Neuronal stem cell (in vitro differentiated cells): ENCODE measurements at regions not wholly inside any gene's neighbourhood (a gene's known extent, or its start where the extent isn't known, plus 50 kb on each side); places are given as distances from the start of the nearest gene placed in this dataset.

Experiments used
- DNase-seq: peaks from one replicate; pipeline ENCODE4 v3.0.0-alpha.2; 2013; ENCODE audit warnings: low spot score
- H2AFZ ChIP-seq: one replicate; pipeline ENCODE4 v1.6.1; 2013; ENCODE audit warnings: mild to moderate bottlenecking, low read length, inconsistent platforms
- H2AK5ac ChIP-seq: 2 replicates; pipeline ENCODE4 v1.6.1; 2013; ENCODE audit warnings: low read depth, mild to moderate bottlenecking, inconsistent platforms, low read length, moderate library complexity, mixed read lengths
- H2BK120ac ChIP-seq: 2 replicates; pipeline ENCODE4 v1.6.1; 2013; ENCODE audit warnings: low read depth, mild to moderate bottlenecking, inconsistent platforms, low read length, moderate library complexity, mixed read lengths
- H2BK12ac ChIP-seq: one replicate; pipeline ENCODE4 v1.6.1; 2013; ENCODE audit warnings: low read length, inconsistent platforms
- H2BK15ac ChIP-seq: 2 replicates; pipeline ENCODE4 v1.6.1; 2013; ENCODE audit warnings: mild to moderate bottlenecking, low read length, inconsistent platforms, mixed read lengths
- H2BK5ac ChIP-seq: one replicate; pipeline ENCODE4 v1.6.1; 2013; ENCODE audit warnings: inconsistent platforms, mild to moderate bottlenecking, low read length, moderate library complexity
- H3K14ac ChIP-seq: one replicate; pipeline ENCODE4 v1.6.1; 2013; ENCODE audit warnings: low read length, inconsistent platforms
- H3K18ac ChIP-seq: 2 replicates; pipeline ENCODE4 v1.6.1; 2013; ENCODE audit warnings: low read length, inconsistent platforms
- H3K23ac ChIP-seq: 2 replicates; pipeline ENCODE4 v1.6.1; 2013; ENCODE audit warnings: low read depth, mild to moderate bottlenecking, mixed read lengths, low read length, inconsistent platforms; ENCODE audit not compliant: poor library complexity
- H3K27ac ChIP-seq: replicated peaks from 3 replicates; pipeline ENCODE4 v1.5.1; 2013; ENCODE audit warnings: low read length, inconsistent platforms
- H3K27me3 ChIP-seq, 3 experiments: 2 replicates each; pipeline ENCODE4 v1.6.1; 2013; ENCODE audit warnings: low read length in 3 of 3, mild to moderate bottlenecking in 2 of 3, inconsistent platforms in 1 of 3, low read depth in 1 of 3, mixed read lengths in 1 of 3, moderate library complexity in 1 of 3; ENCODE audit not compliant: control insufficient read depth in 3 of 3, insufficient read depth in 3 of 3
- H3K36me3 ChIP-seq, 2 donors: replicated peaks in 1 of 2; 2 replicates each; pipeline ENCODE4 v1.6.1; 2013; ENCODE audit warnings: low read length in 2 of 2; ENCODE audit not compliant: control insufficient read depth in 2 of 2, insufficient read depth in 2 of 2
- H3K4ac ChIP-seq: 2 replicates; pipeline ENCODE4 v1.6.1; 2013; ENCODE audit warnings: inconsistent platforms, mild to moderate bottlenecking, low read length, moderate library complexity
- H3K4me1 ChIP-seq, 2 donors: 1 replicate in 1 of 2; 2 replicates in 1 of 2; pipeline ENCODE4 v1.6.1; 2013; ENCODE audit warnings: low read length in 2 of 2, low read depth in 1 of 2; ENCODE audit not compliant: control insufficient read depth in 2 of 2, insufficient read depth in 1 of 2
- H3K4me2 ChIP-seq: one replicate; pipeline ENCODE4 v1.6.1; 2013; ENCODE audit warnings: mild to moderate bottlenecking, low read length, inconsistent platforms; ENCODE audit not compliant: insufficient read depth, poor library complexity, severe bottlenecking
- H3K4me3 ChIP-seq, 2 donors: 2 replicates each; pipeline ENCODE4 v1.5.1; 2013; ENCODE audit warnings: low read length in 2 of 2, mild to moderate bottlenecking in 2 of 2, inconsistent platforms in 1 of 2, moderate library complexity in 1 of 2
- H3K79me1 ChIP-seq: one replicate; pipeline ENCODE4 v1.6.1; 2013; ENCODE audit warnings: low read depth, mild to moderate bottlenecking, inconsistent platforms, low read length, moderate library complexity
- H3K9ac ChIP-seq: one replicate; pipeline ENCODE4 v1.6.1; 2013; ENCODE audit warnings: mild to moderate bottlenecking, low read depth, low read length, inconsistent platforms; ENCODE audit not compliant: poor library complexity
- H3K9me3 ChIP-seq, 2 donors: replicated peaks in 1 of 2; 2 replicates each; pipeline versions ENCODE3 to v1.6.1; 2013; ENCODE audit warnings: low read length in 2 of 2, mild to moderate bottlenecking in 2 of 2, inconsistent platforms in 1 of 2, low read depth in 1 of 2, mixed read lengths in 1 of 2, moderate library complexity in 1 of 2; ENCODE audit not compliant: control insufficient read depth in 2 of 2, insufficient read depth in 1 of 2
- H4K8ac ChIP-seq: one replicate; pipeline ENCODE4 v1.6.1; 2013; ENCODE audit warnings: low read depth, mild to moderate bottlenecking, inconsistent platforms, low read length, moderate library complexity
- H4K91ac ChIP-seq: one replicate; pipeline ENCODE4 v1.6.1; 2013; ENCODE audit warnings: low read length, low read depth, mild to moderate bottlenecking, inconsistent platforms; ENCODE audit not compliant: poor library complexity
- WGBS, 2 donors: extraction: QIAGEN DNeasy Blood & Tissue Kit; methylation state at CpG; one replicate each; pipeline ENCODE4 v1.1.7; 2013; ENCODE audit warnings: missing lambda C conversion rate in 2 of 2, mixed read lengths in 1 of 2; ENCODE audit not compliant: insufficient read length in 2 of 2, insufficient replicate concordance in 1 of 2; ENCODE audit errors: extremely low coverage in 2 of 2; 5-methylcytosine and 5-hydroxymethylcytosine counted together

- no peak overlapping the region for H2BK5ac ChIP-seq
- no peaks in the 10 kb centered on the region for H3K79me1 ChIP-seq
- no peak overlapping the region for H2BK120ac ChIP-seq
- no peak overlapping the region for H3K27ac ChIP-seq
- no peak overlapping the region for H2BK15ac ChIP-seq
- no peak overlapping the region for H2AK5ac ChIP-seq
- H3K4ac ChIP-seq: no peak overlapping the region
- no peak overlapping the region for H2AFZ ChIP-seq
- H4K91ac ChIP-seq: no peak overlapping the region
- no peaks in the 10 kb centered on the region for H3K36me3 ChIP-seq
- H2BK12ac ChIP-seq: no peak overlapping the region
- no peak overlapping the region for H4K8ac ChIP-seq
- H3K14ac ChIP-seq: no peak overlapping the region
- H3K4me3 ChIP-seq: no peak overlapping the region
- no peak overlapping the region for H3K23ac ChIP-seq
- peaks cover 0 to 3% of the 10 kb centered on the region in 2 donors for H3K9me3 ChIP-seq
- WGBS, 2 donors: no CpG with 5 or more reads among the region's 1 CpG
- no peak overlapping the region for H3K18ac ChIP-seq
- no peak overlapping the region for H3K4me2 ChIP-seq
- no peaks in the 10 kb centered on the region for H3K27me3 ChIP-seq
- no peaks in the 10 kb centered on the region for H3K4me1 ChIP-seq
- no peak overlapping the region for H3K9ac ChIP-seq
- no peak for DNase-seq
Observed at GRCh38 chr7:70886547-70886946, 245.4 kb upstream of the GALNT17 start.

- H3K4ac ChIP-seq: no peak overlapping the region
- no peaks in the 10 kb centered on the region for H3K4me1 ChIP-seq
- H3K4me2 ChIP-seq: no peak overlapping the region
- H2BK15ac ChIP-seq: no peak overlapping the region
- no peaks in the 10 kb centered on the region for H3K79me1 ChIP-seq
- H3K23ac ChIP-seq: no peak overlapping the region
- no peak overlapping the region for H3K9ac ChIP-seq
- H3K9me3 ChIP-seq: peaks cover 0 to 3% of the 10 kb centered on the region in 2 donors
- no peak overlapping the region for H4K91ac ChIP-seq
- no CpG with 5 or more reads among the region's 1 CpG for WGBS, 2 donors
- no peak overlapping the region for H4K8ac ChIP-seq
- H2AFZ ChIP-seq: no peak overlapping the region
- no peak overlapping the region for H3K27ac ChIP-seq
- no peak overlapping the region for H2BK12ac ChIP-seq
- H2BK120ac ChIP-seq: no peak overlapping the region
- H3K36me3 ChIP-seq: no peaks in the 10 kb centered on the region
- H3K14ac ChIP-seq: no peak overlapping the region
- no peak overlapping the region for H2BK5ac ChIP-seq
- H2AK5ac ChIP-seq: no peak overlapping the region
- no peak for DNase-seq
- no peak overlapping the region for H3K4me3 ChIP-seq
- no peaks in the 10 kb centered on the region for H3K27me3 ChIP-seq
- no peak overlapping the region for H3K18ac ChIP-seq
Observed at GRCh38 chr7:70887186-70887585, 244.8 kb upstream of the GALNT17 start.

DNA sequence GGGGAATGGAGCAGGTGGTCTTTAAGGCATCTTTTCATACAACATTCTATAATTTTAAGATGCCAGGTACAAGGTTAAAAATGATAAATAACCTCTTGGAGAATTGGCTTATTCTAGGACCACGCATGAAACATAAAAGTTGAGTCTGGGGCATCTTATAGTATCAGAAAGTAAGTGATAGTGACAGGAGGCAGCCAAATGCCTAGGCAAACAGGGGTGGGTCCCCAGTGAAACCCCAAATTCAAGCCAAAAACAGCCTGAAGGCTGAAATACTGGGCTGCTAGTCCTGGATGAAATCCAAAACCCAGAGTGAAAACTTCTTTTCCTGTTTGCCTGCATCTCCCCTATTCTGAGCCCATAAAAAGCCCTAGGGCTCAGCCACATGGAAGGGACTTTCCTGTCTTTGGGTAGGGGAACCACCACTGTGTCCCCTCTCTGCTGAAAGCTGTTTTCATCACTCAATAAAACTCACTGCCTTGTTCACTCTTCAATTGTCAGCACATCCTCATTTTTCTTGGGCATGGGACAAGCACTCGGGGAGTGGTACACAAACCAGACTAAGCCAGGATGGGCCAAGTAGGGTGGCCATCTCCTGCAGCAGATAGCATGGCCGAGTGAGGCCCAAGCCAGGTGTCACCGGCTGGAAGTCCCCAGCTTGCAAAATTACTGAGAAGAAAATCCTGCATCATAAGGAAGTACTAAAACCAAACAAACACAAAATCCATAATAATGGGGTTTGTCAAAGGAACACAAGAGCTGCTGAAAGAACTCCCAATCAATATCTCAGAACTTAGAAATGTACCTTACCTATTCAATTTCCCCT is 241.6 kb upstream of the GALNT17 start:
- H4K91ac ChIP-seq: no peak overlapping the region
- DNase-seq: no peak
- H3K36me3 ChIP-seq: no peaks in the 10 kb centered on the region
- WGBS, 2 donors: no CpG with 5 or more reads among the region's 4 CpGs
- peaks cover 0 to 1% (median 0%) of the 10 kb centered on the region in 3 experiments for H3K27me3 ChIP-seq
- H3K4me3 ChIP-seq: no peak overlapping the region
- H3K9me3 ChIP-seq: peaks cover 0 to 3% of the 10 kb centered on the region in 2 donors
- no peak overlapping the region for H2AK5ac ChIP-seq
- no peak overlapping the region for H2AFZ ChIP-seq
- H3K79me1 ChIP-seq: no peaks in the 10 kb centered on the region
- H3K27ac ChIP-seq: no peak overlapping the region
- no peak overlapping the region for H2BK5ac ChIP-seq
- no peak overlapping the region for H3K4me2 ChIP-seq
- no peak overlapping the region for H3K14ac ChIP-seq
- no peak overlapping the region for H2BK12ac ChIP-seq
- no peak overlapping the region for H3K18ac ChIP-seq
- H3K4me1 ChIP-seq: no peaks in the 10 kb centered on the region
- no peak overlapping the region for H2BK15ac ChIP-seq
- H3K4ac ChIP-seq: no peak overlapping the region
- H4K8ac ChIP-seq: no peak overlapping the region
- no peak overlapping the region for H3K9ac ChIP-seq
- H2BK120ac ChIP-seq: no peak overlapping the region
- no peak overlapping the region for H3K23ac ChIP-seq

GRCh38 chr7:70893422-70893821 is 238.5 kb upstream of the GALNT17 start:
- no peak overlapping the region for H3K18ac ChIP-seq
- H3K4ac ChIP-seq: no peak overlapping the region
- no CpG with 5 or more reads among the region's 10 CpGs for WGBS, 2 donors
- no peak overlapping the region for H3K14ac ChIP-seq
- H3K79me1 ChIP-seq: no peaks in the 10 kb centered on the region
- peaks cover 0 to 3% of the 10 kb centered on the region in 2 donors for H3K9me3 ChIP-seq
- no peak overlapping the region for H3K9ac ChIP-seq
- H2BK12ac ChIP-seq: no peak overlapping the region
- no peak overlapping the region for H3K4me2 ChIP-seq
- H2AK5ac ChIP-seq: no peak overlapping the region
- H2BK120ac ChIP-seq: no peak overlapping the region
- peaks cover 0 to 2% (median 0%) of the 10 kb centered on the region in 3 experiments for H3K27me3 ChIP-seq
- no peak overlapping the region for H4K8ac ChIP-seq
- H2BK5ac ChIP-seq: no peak overlapping the region
- H2AFZ ChIP-seq: no peak overlapping the region
- H3K4me3 ChIP-seq: no peak overlapping the region
- DNase-seq: no peak
- H3K23ac ChIP-seq: no peak overlapping the region
- peaks cover 0 to 9% of the 10 kb centered on the region in 2 donors for H3K4me1 ChIP-seq
- no peaks in the 10 kb centered on the region for H3K36me3 ChIP-seq
- no peak overlapping the region for H2BK15ac ChIP-seq
- no peak overlapping the region for H3K27ac ChIP-seq
- no peak overlapping the region for H4K91ac ChIP-seq
